Fibroblast of pulmonary artery (primary cell): ENCODE measurements at regions not wholly inside any gene's neighbourhood (a gene's known extent, or its start where the extent isn't known, plus 50 kb on each side); places are given as distances from the start of the nearest gene placed in this dataset.

Experiments used
- DNase-seq: peaks from one replicate; pipeline ENCODE4 v3.0.0-alpha.2; 2010; ENCODE audit warnings: low read depth
- H3K4me3 ChIP-seq: replicated peaks from 2 replicates; pipeline ENCODE4 v1.5.1; 2011; ENCODE audit warnings: low read depth, mild to moderate bottlenecking, control low read depth, low read length, moderate library complexity
- TF ChIP-seq, protein P1 (sequence below): IDR thresholded peaks from 2 replicates; pipeline ENCODE4 v1.5.1; 2011; ENCODE audit warnings: mild to moderate bottlenecking, control low read depth, low read length, inconsistent platforms; ENCODE audit errors: missing control alignments

DNA sequence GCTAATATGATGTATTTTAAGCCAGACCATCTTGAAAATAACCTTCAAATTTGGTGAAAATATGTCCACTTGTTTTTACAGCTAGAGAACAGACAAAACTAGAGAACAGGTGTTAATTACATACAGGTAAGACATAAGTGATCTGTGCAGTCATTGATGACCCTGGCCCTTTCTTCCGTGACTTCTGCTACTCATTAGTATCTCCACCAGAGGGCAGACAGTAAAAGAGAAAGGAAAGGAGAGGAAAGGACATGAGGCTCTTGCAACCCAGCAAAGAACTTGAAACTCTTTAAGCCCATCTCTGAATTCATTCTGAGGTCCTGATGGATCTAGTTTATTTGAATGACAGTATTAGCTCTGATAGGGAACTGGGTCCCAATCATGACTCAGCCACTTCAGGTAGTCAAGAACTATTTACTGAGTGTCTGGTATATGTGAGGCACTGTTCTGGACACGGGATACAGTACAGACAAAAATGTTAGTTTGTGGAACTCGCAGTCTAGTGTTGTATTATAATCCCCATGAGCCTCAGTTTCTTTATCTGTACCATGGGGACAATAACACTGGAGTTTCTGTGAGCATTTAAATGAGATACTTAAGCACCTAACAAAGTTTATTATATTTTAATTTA is 121.0 kb upstream of the TEX13D start:
- TF ChIP-seq, protein P1, sequence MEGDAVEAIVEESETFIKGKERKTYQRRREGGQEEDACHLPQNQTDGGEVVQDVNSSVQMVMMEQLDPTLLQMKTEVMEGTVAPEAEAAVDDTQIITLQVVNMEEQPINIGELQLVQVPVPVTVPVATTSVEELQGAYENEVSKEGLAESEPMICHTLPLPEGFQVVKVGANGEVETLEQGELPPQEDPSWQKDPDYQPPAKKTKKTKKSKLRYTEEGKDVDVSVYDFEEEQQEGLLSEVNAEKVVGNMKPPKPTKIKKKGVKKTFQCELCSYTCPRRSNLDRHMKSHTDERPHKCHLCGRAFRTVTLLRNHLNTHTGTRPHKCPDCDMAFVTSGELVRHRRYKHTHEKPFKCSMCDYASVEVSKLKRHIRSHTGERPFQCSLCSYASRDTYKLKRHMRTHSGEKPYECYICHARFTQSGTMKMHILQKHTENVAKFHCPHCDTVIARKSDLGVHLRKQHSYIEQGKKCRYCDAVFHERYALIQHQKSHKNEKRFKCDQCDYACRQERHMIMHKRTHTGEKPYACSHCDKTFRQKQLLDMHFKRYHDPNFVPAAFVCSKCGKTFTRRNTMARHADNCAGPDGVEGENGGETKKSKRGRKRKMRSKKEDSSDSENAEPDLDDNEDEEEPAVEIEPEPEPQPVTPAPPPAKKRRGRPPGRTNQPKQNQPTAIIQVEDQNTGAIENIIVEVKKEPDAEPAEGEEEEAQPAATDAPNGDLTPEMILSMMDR = peak; percentile 55
- peak; percentile 20 for DNase-seq
- no peak overlapping the region for H3K4me3 ChIP-seq

DNA sequence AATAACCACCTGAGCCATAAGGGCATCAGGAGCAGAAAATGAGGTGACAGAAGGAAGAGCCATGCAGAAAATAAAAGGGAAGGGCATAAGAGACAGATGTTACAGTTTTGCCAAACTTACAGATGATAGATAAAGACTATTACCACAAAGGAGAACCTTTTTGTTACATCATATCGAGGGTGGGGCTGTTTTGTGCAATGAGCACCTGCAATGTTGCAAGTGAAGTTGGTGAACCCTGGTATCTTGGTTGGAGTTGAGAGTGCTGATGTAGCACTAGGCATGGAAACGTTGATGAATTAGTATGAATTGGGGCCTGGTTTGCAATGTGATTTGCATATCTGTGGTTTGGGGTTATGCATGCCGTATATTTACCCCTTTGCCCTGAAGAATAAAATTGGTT is 119.8 kb upstream of the TEX13D start:
- TF ChIP-seq, protein P1 = no peak
- no peak overlapping the region for H3K4me3 ChIP-seq
- no peak for DNase-seq

DNA sequence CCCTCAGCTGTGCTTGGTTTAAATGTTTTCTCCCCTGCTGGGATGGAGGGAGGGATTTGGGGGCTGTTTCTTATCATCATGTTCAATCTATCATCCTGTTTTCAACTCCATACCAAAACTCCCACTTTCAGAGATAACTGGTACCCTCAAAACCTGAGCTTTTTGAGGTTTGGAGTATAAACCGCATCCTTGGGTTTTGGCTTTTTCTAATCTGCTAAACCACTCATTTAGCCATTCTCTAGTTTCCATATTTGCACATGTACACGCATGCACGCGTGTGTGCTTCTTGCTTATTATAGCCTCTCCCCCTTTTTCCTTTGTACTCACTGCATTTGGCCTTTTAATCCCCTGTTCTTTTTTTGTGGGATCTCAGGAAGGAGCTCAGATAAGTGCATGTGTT is 116.7 kb upstream of the TEX13D start:
- TF ChIP-seq, protein P1 = no peak
- no peak for DNase-seq

DNA sequence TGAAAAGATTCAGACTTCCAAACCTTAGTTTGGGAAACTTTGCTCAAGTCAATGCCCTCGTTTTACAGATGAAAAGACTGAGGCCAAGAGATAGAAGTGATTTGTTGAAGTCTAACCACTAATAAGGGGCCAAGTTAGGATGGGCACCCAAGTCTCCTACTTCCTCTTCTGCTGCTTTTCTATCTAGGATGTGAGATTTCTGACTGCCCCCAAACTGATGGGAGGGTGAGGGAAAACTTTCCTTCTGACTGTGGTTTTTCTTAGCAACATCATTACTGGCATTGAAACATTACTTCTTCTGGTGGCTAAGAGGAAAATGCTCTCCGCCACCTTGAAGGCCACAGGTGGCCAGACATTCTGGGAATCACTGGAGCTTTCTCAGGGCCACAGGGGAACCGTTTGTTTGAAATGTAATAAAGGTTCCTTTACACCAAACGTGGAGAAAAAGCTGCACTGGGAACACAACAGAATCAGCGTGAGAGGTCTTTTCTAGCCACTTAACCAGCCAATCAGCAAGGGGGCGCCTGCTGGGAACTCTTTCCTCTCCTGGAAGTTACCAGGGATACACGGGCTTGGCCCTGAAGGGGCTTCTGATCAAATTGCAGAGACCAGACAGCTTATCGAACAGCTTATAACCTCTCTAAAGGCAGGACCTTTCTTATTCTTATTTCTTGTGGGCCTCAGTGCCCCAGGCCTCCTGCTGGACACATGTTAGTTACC is 115.9 kb upstream of the TEX13D start:
- TF ChIP-seq, protein P1 = no peak
- DNase-seq = no peak
- no peak overlapping the region for H3K4me3 ChIP-seq

More for the DNA sequence above, 116.7 kb upstream of the TEX13D start:
- no peak overlapping the region for H3K4me3 ChIP-seq

DNA sequence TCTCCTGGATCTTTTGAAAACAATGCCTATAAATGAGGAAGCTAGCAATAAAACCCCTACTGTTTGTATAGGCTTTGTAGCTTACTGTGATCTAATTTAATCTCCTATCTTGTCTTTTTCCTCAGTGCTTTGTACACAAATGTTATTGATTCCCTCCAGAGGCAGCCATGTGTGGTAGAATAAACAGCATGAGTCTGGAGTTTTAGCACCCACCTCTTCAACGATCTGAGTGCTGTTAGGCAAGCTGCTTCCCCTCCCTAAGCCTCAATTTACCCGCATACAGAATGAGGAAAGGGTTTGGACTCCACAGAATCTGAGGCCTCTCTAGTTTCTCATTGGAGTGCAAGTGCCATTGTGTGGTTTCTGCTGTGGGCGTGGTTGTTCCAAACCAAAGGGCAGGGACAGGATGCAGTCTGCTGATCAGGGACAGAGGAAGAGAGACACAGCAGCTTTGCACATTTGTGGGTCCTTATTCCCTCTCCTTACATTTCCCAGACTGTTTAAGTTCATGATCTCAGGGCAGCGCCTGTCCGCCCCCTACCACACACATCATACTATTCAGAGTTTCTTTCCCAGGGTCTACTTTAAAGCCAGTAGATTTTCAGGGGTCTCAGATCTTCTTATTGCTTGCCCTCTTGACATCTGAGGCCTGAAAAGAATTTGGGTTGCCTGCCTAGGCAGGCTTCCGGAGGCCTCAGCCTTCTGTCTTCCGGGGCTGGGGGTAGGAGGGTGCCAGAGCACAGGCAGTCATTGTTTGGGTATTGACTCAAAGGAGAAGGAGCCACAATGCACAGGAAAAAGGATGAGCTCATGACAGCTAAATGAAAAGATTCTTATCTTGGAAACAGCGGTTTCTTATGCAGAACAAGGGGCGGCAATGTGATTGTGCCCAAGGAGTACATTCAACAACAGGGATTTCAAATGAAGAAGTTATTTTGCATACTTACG is 114.9 kb upstream of the TEX13D start:
- peak; percentile 10 for DNase-seq
- no peak overlapping the region for H3K4me3 ChIP-seq
- TF ChIP-seq, protein P1 = no peak

DNA sequence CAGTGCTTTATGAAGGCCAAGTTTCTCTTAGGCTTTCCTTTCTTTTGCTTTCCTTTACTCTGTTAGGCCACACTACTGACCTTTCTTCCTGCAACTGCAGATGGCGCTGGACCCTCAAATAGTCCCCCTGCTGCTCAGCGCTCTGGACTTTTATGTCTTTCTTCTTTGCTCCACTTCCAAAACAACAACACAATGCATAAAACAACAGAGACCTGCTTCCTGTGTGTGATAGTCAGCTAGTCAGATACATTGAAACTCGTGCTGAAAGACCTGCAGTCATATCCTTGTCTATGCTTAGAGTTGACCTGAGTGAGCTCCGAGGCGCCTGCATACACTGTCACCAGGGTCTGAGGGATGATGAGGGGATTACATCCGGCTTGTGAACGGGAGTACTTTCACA is 108.9 kb upstream of the TEX13D start:
- TF ChIP-seq, protein P1 = no peak
- DNase-seq = no peak
- H3K4me3 ChIP-seq = no peak overlapping the region
